NCI-H510A (cell line): ENCODE measurements at regions not wholly inside any gene's neighbourhood (a gene's known extent, or its start where the extent isn't known, plus 50 kb on each side); places are given as distances from the start of the nearest gene placed in this dataset.

Experiments used
- DNase-seq: peaks from one replicate; lab custom pipeline; 2025; lab: John Stamatoyannopoulos, UW

GRCh38 chr2:195055996-195056395 is 601.0 kb upstream of the SLC39A10 start:
- DNase-seq = no peak

GRCh38 chr2:195051401-195051800 is 605.6 kb upstream of the SLC39A10 start:
- DNase-seq = no peak

GRCh38 chr2:195049372-195050031 is 607.5 kb upstream of the SLC39A10 start:
- no peak for DNase-seq

- no peak for DNase-seq
Measured at GRCh38 chr2:195047955-195048354, 609.1 kb upstream of the SLC39A10 start.

GRCh38 chr2:195044801-195045200 is 612.2 kb upstream of the SLC39A10 start:
- DNase-seq = no peak

GRCh38 chr2:195038153-195038552 is 618.9 kb upstream of the SLC39A10 start:
- DNase-seq = no peak

- DNase-seq = no peak
Measured at GRCh38 chr2:195037045-195037444, 620.0 kb upstream of the SLC39A10 start.

GRCh38 chr2:195031411-195031810 is 625.6 kb upstream of the SLC39A10 start:
- DNase-seq = no peak

GRCh38 chr2:195029804-195030654 is 627.0 kb upstream of the SLC39A10 start:
- DNase-seq = no peak

- DNase-seq = no peak
Measured at GRCh38 chr2:195027947-195028346, 629.1 kb upstream of the SLC39A10 start.

- DNase-seq = no peak
Measured at GRCh38 chr2:195026261-195026660, 630.8 kb upstream of the SLC39A10 start.

GRCh38 chr2:195022508-195022830 is 634.6 kb upstream of the SLC39A10 start:
- no peak for DNase-seq

GRCh38 chr2:195021711-195022507 is 635.1 kb upstream of the SLC39A10 start:
- no peak for DNase-seq

GRCh38 chr2:195018462-195018861 is 638.6 kb upstream of the SLC39A10 start:
- no peak for DNase-seq

GRCh38 chr2:195017890-195018289 is 639.1 kb upstream of the SLC39A10 start:
- DNase-seq = no peak

- no peak for DNase-seq
Measured at GRCh38 chr2:195016841-195017240, 640.2 kb upstream of the SLC39A10 start.

- DNase-seq = no peak
Measured at GRCh38 chr2:195009202-195009601, 647.8 kb upstream of the SLC39A10 start.

- no peak for DNase-seq
Measured at GRCh38 chr2:195006856-195007255, 650.2 kb upstream of the SLC39A10 start.

- DNase-seq = no peak
Measured at GRCh38 chr2:195003881-195004471, 653.0 kb upstream of the SLC39A10 start.

GRCh38 chr2:195001924-195002323 is 655.1 kb upstream of the SLC39A10 start:
- no peak for DNase-seq

GRCh38 chr2:194999771-195000170 is 657.3 kb upstream of the SLC39A10 start:
- no peak for DNase-seq

- no peak for DNase-seq
Measured at GRCh38 chr2:194992648-194993047, 664.4 kb upstream of the SLC39A10 start.
